OCI-M2 (cell line): ENCODE measurements at regions not wholly inside any gene's neighbourhood (a gene's known extent, or its start where the extent isn't known, plus 50 kb on each side); places are given as distances from the start of the nearest gene placed in this dataset.

Source experiments
- DNase-seq: peaks from one replicate; lab custom pipeline; 2025; ENCODE audit not compliant: unreplicated experiment; lab: John Stamatoyannopoulos, UW

- DNase-seq: no peak
These were observed 66.3 kb downstream of the MYCN start for GRCh38 chr2:16006537-16007166.

- DNase-seq: no peak
These were observed 65.6 kb downstream of the MYCN start for GRCh38 chr2:16005816-16006536.

- no peak for DNase-seq
These were observed 65.0 kb downstream of the MYCN start for GRCh38 chr2:16005389-16005788.

GRCh38 chr2:16003809-16004208 is 63.5 kb downstream of the MYCN start:
- DNase-seq: no peak

GRCh38 chr2:16003152-16003551 is 62.8 kb downstream of the MYCN start:
- no peak for DNase-seq

GRCh38 chr2:16002575-16002974 is 62.2 kb downstream of the MYCN start:
- DNase-seq: no peak

GRCh38 chr2:16002144-16002543 is 61.8 kb downstream of the MYCN start:
- no peak for DNase-seq

- no peak for DNase-seq
These were observed 60.3 kb downstream of the MYCN start for GRCh38 chr2:16000642-16001041.

GRCh38 chr2:15999596-16000469 is 59.5 kb downstream of the MYCN start:
- DNase-seq: no peak

GRCh38 chr2:15997728-15998280 is 57.5 kb downstream of the MYCN start:
- no peak for DNase-seq

GRCh38 chr2:15996536-15997423 is 56.4 kb downstream of the MYCN start:
- DNase-seq: no peak
